ENCODE measurements at regions not wholly inside any gene's neighbourhood (a gene's known extent, or its start where the extent isn't known, plus 50 kb on each side); places are given as distances from the start of the nearest gene placed in this dataset.

DNA sequence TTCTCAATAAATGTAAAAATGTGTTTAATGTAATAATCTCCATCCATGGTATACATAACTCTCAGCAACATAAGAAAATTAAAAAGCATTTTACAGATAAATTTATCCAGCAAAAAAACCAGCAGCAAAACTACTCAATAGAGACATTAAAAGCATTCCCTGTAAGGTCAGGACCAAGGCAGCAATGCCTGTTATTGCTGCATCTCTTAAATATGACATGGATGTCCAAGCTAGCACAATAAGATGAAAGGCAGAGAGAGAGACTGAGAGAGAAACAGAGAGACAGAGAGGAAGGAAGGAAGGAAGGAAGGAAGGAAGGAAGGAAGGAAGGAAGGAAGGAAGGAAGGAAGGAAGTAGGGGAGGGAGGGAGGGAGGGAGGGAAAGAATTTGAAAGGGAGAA is 289.0 kb upstream of the PAPPA start:
- no peaks in the 10 kb centered on the region for H3K9me3 ChIP-seq (ENCODE audit: control insufficient read depth, insufficient read depth, low read length)
- no peak for DNase-seq (ENCODE audit: low read depth, low spot score)
- H3K4me3 ChIP-seq (ENCODE audit: low read depth, low read length) = no peak overlapping the region
- no peaks in the 10 kb centered on the region for H3K27me3 ChIP-seq (ENCODE audit: control insufficient read depth, insufficient read depth, low read length)
- TF ChIP-seq, protein P1, sequence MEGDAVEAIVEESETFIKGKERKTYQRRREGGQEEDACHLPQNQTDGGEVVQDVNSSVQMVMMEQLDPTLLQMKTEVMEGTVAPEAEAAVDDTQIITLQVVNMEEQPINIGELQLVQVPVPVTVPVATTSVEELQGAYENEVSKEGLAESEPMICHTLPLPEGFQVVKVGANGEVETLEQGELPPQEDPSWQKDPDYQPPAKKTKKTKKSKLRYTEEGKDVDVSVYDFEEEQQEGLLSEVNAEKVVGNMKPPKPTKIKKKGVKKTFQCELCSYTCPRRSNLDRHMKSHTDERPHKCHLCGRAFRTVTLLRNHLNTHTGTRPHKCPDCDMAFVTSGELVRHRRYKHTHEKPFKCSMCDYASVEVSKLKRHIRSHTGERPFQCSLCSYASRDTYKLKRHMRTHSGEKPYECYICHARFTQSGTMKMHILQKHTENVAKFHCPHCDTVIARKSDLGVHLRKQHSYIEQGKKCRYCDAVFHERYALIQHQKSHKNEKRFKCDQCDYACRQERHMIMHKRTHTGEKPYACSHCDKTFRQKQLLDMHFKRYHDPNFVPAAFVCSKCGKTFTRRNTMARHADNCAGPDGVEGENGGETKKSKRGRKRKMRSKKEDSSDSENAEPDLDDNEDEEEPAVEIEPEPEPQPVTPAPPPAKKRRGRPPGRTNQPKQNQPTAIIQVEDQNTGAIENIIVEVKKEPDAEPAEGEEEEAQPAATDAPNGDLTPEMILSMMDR (IDR thresholded peaks at IDR 0.05; ENCODE audit: low read depth, low read length) = no peak
- POLR2A ChIA-PET = no interaction called here
- CTCF ChIA-PET = no interaction called here
- no peak overlapping the region for H3K27ac ChIP-seq (ENCODE audit: low read depth, low read length)

DNA sequence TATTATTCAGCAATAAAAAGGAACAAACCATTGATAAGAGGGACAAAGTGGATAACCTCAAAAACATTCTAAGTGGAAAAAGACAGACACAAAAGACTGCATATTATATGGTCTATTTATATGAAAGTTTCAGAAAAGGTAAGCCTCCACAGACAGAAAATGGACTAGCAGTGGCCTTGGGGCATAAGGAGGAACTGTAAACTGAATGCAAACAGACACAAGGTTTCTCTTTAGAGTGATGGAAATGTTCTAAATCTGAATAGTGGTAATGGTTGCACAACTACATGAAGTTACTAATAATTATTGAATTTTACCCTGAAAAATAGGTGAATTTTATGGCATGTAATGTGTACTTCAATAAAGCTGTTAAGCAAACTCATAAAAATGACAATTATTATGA is 286.3 kb upstream of the PAPPA start:
- no peaks in the 10 kb centered on the region for H3K9me3 ChIP-seq (ENCODE audit: control insufficient read depth, insufficient read depth, low read length)
- DNase-seq (ENCODE audit: low read depth, low spot score) = no peak
- no peak overlapping the region for H3K27ac ChIP-seq (ENCODE audit: low read depth, low read length)
- POLR2A ChIA-PET = no interaction called here
- CTCF ChIA-PET = no interaction called here
- H3K27me3 ChIP-seq (ENCODE audit: control insufficient read depth, insufficient read depth, low read length) = no peaks in the 10 kb centered on the region
- H3K4me3 ChIP-seq (ENCODE audit: low read depth, low read length) = no peak overlapping the region
- TF ChIP-seq, protein P1 (IDR thresholded peaks at IDR 0.05; ENCODE audit: low read depth, low read length) = no peak

DNA sequence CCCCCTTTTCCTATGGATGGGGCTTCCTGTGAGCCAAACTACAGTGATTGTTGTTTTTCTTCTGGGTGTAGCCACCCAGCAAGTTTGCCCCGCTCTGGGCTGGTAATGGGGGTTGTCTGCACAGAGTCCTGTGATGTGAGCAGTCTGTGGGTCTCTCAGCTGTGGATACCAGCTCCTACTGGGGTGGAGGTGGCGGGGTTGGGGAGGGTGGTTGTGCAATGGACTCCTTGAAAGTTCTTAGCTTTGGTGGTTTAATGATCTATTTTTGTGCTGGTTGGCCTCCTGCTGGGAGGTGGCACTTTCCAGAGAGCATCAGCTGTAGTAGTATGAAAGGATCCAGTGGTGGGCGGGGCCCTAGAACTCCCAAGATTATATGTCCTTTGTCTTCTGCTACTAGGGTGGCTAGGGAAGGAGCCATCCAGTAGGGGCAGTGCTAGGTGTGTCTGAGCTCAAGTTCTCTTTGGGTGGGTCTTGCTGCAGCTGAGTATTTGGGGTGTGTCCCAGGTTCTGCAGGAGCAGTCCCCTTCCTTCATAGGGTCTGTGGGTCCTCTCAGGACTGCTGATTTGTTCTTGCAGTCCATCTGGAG is 275.6 kb upstream of the PAPPA start:
- no peak for DNase-seq (ENCODE audit: low read depth, low spot score)
- Histone ChIP-seq H3K4me3 (ENCODE audit: low read depth, low read length) (no peak overlapping the region), H3K27me3 (ENCODE audit: control insufficient read depth, insufficient read depth, low read length) (no peaks in the 10 kb centered on the region), H3K9me3 (ENCODE audit: control insufficient read depth, insufficient read depth, low read length) (no peaks in the 10 kb centered on the region), H3K27ac (ENCODE audit: low read depth, low read length) (no peak overlapping the region)
- CTCF ChIA-PET = interaction anchor here (1.1 to 1.2 kb wide), 2 partner anchors 12 to 284 kb away, joined by 3 read pairs; no protein-coding TSS in a partner anchor
- POLR2A ChIA-PET = no interaction called here
- TF ChIP-seq, protein P1 (IDR thresholded peaks at IDR 0.05; ENCODE audit: low read depth, low read length) = no peak

- H3K4me3 ChIP-seq (ENCODE audit: low read depth, low read length) = no peak overlapping the region
- TF ChIP-seq, protein P1 (IDR thresholded peaks at IDR 0.05; ENCODE audit: low read depth, low read length) = no peak
- H3K9me3 ChIP-seq (ENCODE audit: control insufficient read depth, insufficient read depth, low read length) = no peaks in the 10 kb centered on the region
- ChIA-PET POLR2A (no interaction called here), CTCF (interaction anchor here (0.8 kb wide), 1 partner anchor 767 kb away, joined by 3 read pairs; no protein-coding TSS in a partner anchor)
- H3K27me3 ChIP-seq (ENCODE audit: control insufficient read depth, insufficient read depth, low read length) = no peaks in the 10 kb centered on the region
- DNase-seq (ENCODE audit: low read depth, low spot score) = no peak
- H3K27ac ChIP-seq (ENCODE audit: low read depth, low read length) = no peak overlapping the region
These were observed 274.1 kb upstream of the PAPPA start for GRCh38 chr9:115879451-115879850.

DNA sequence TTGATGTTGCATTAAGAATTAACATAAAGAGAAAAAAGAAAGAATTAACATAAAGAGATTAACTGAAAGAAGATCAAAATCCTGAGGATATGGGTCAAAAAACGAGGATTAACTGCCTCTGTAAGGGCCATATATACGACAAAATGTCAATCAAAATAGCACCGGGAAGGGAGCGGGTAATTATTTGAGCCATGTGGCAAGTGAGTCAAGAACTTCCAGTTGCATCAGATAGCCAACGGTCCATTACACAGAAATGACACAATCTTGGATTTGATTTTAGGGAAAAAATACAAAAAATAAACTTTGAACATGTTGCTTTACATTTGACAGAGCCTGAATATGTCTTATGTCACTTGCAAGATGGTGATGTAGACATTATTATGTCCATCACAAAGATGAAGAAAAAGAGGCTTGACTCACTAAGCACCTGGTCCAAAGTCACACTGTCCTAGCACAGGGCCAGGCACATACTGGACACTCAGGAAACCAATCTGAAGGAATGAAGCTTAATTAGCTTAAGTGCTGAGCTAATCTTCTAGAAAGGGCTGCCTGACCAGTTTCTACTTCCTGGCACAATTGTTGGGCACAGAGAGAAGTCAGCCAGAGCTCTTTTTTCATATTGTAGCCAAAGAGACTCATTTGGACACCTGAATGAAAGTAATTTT is 273.2 kb upstream of the PAPPA start:
- H3K27me3 ChIP-seq (ENCODE audit: control insufficient read depth, insufficient read depth, low read length) = no peaks in the 10 kb centered on the region
- H3K27ac ChIP-seq (ENCODE audit: low read depth, low read length) = no peak overlapping the region
- no peaks in the 10 kb centered on the region for H3K9me3 ChIP-seq (ENCODE audit: control insufficient read depth, insufficient read depth, low read length)
- ChIA-PET CTCF (interaction anchor here (0.6 to 0.8 kb wide), 3 partner anchors 8 to 287 kb away, joined by 3 to 6 read pairs (median 5); no protein-coding TSS in a partner anchor), POLR2A (interaction anchor here (1.2 kb wide), 1 partner anchor 64 kb away, joined by 6 read pairs; no protein-coding TSS in a partner anchor)
- TF ChIP-seq, protein P1 (IDR thresholded peaks at IDR 0.05; ENCODE audit: low read depth, low read length) = no peak
- DNase-seq (ENCODE audit: low read depth, low spot score) = no peak
- no peak overlapping the region for H3K4me3 ChIP-seq (ENCODE audit: low read depth, low read length)
